ENCODE measurements at regions not wholly inside any gene's neighbourhood (a gene's known extent, or its start where the extent isn't known, plus 50 kb on each side); places are given as distances from the start of the nearest gene placed in this dataset.

- Histone ChIP-seq H3K4me1 (ENCODE audit: low read depth) (no peaks in the 10 kb centered on the region), H3K27me3 (no peaks in the 10 kb centered on the region), H3K9me3 (ENCODE audit: low read depth) (no peaks in the 10 kb centered on the region), H3K27ac (no peak overlapping the region), H3K4me3 (no peak overlapping the region), H3K36me3 (no peaks in the 10 kb centered on the region)
- peak in 1 of 2 donors; percentile 7 for DNase-seq (ENCODE audit: low read depth in 1 of 2, low spot score in 1 of 2)
- TF ChIP-seq CTCF (IDR thresholded peaks at IDR 0.05; ENCODE audit: low read depth, low read length) = no peak
Measured at GRCh38 chrX:44042751-44043150, 69.6 kb upstream of the NDP start.

GRCh38 chrX:44042116-44042515 lies 68.9 kb upstream of the NDP start:
- Histone ChIP-seq H3K27me3 (no peaks in the 10 kb centered on the region), H3K36me3 (no peaks in the 10 kb centered on the region), H3K4me3 (no peak overlapping the region), H3K9me3 (ENCODE audit: low read depth) (no peaks in the 10 kb centered on the region), H3K27ac (no peak overlapping the region), H3K4me1 (ENCODE audit: low read depth) (no peaks in the 10 kb centered on the region)
- no peak for TF ChIP-seq CTCF (IDR thresholded peaks at IDR 0.05; ENCODE audit: low read depth, low read length)
- DNase-seq (ENCODE audit: low read depth in 1 of 2, low spot score in 1 of 2) = no peak

- Histone ChIP-seq H3K9me3 (ENCODE audit: low read depth) (no peaks in the 10 kb centered on the region), H3K27me3 (no peaks in the 10 kb centered on the region), H3K4me1 (ENCODE audit: low read depth) (no peaks in the 10 kb centered on the region), H3K4me3 (no peak overlapping the region), H3K27ac (no peak overlapping the region), H3K36me3 (no peaks in the 10 kb centered on the region)
- DNase-seq (ENCODE audit: low read depth in 1 of 2, low spot score in 1 of 2) = no peak
- no peak for TF ChIP-seq CTCF (IDR thresholded peaks at IDR 0.05; ENCODE audit: low read depth, low read length)
Measured at GRCh38 chrX:44040406-44040805, 67.2 kb upstream of the NDP start.

- no peak for DNase-seq (ENCODE audit: low read depth in 1 of 2, low spot score in 1 of 2)
- no peak overlapping the region for H3K27ac ChIP-seq
- no peak for TF ChIP-seq CTCF (IDR thresholded peaks at IDR 0.05; ENCODE audit: low read depth, low read length)
- H3K36me3 ChIP-seq = no peaks in the 10 kb centered on the region
- H3K27me3 ChIP-seq = no peaks in the 10 kb centered on the region
- no peaks in the 10 kb centered on the region for H3K4me1 ChIP-seq (ENCODE audit: low read depth)
- H3K4me3 ChIP-seq = no peak overlapping the region
- no peaks in the 10 kb centered on the region for H3K9me3 ChIP-seq (ENCODE audit: low read depth)
Measured at GRCh38 chrX:44039556-44039955, 66.4 kb upstream of the NDP start.

- Histone ChIP-seq H3K4me3 (no peak overlapping the region), H3K9me3 (ENCODE audit: low read depth) (no peaks in the 10 kb centered on the region), H3K27ac (no peak overlapping the region), H3K4me1 (ENCODE audit: low read depth) (no peaks in the 10 kb centered on the region), H3K36me3 (no peaks in the 10 kb centered on the region), H3K27me3 (no peaks in the 10 kb centered on the region)
- no peak for TF ChIP-seq CTCF (IDR thresholded peaks at IDR 0.05; ENCODE audit: low read depth, low read length)
- peak in 1 of 2 donors; percentile 79 for DNase-seq (ENCODE audit: low read depth in 1 of 2, low spot score in 1 of 2)
Measured at GRCh38 chrX:44036336-44036735, 63.1 kb upstream of the NDP start.

- Histone ChIP-seq H3K4me3 (no peak overlapping the region), H3K9me3 (ENCODE audit: low read depth) (no peaks in the 10 kb centered on the region), H3K4me1 (ENCODE audit: low read depth) (no peaks in the 10 kb centered on the region), H3K27ac (no peak overlapping the region), H3K36me3 (no peaks in the 10 kb centered on the region), H3K27me3 (no peaks in the 10 kb centered on the region)
- DNase-seq (ENCODE audit: low read depth in 1 of 2, low spot score in 1 of 2) = peak in 1 of 2 donors; percentile 20
- no peak for TF ChIP-seq CTCF (IDR thresholded peaks at IDR 0.05; ENCODE audit: low read depth, low read length)
Measured at GRCh38 chrX:44035571-44035970, 62.4 kb upstream of the NDP start.

Measured in cardiac muscle cell (in vitro differentiated cells and primary cell).